PC-3 (cell line): ENCODE measurements at regions not wholly inside any gene's neighbourhood (a gene's known extent, or its start where the extent isn't known, plus 50 kb on each side); places are given as distances from the start of the nearest gene placed in this dataset.

Source experiments
- EZH2 ChIP-seq: fragments of 300-600 bp; sonication (generic); IDR thresholded peaks from one replicate; pipeline ENCODE4 v1.6.1; 2017; ENCODE audit warnings: antibody characterized with exemption, mild to moderate bottlenecking, low read length; ENCODE audit not compliant: unreplicated experiment
- EZH2phosphoT487 ChIP-seq: fragments of 300-600 bp; sonication (generic); IDR thresholded peaks from 2 replicates; pipeline ENCODE4 v1.6.1; 2018; ENCODE audit warnings: mild to moderate bottlenecking, antibody characterized with exemption, low read length, borderline replicate concordance
- TF ChIP-seq, protein P1 (sequence below): fragments of 300-600 bp; sonication (generic); conservative IDR thresholded peaks from 2 replicates; pipeline ENCODE4 v1.5.1; 2017; ENCODE audit warnings: antibody characterized with exemption, low read depth, mild to moderate bottlenecking, low read length

DNA sequence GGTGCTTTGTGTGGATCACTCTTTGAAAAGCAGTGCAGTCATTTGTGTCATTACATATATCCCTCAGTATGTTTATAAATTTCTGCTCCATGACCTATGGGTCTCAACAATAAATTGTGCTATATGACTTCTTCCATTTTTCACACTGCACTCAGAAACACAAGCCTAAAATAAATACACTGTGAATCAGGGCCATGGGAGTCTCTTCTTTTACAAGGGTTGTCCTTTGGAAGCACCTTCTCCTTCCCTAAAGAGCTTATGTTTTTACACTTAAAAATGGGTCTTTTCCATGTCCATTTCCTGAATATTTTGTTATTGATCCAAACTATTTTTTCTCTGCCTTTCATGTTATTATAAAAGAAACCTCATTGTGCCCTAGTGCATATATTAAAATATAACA is 108.3 kb upstream of the MEOX2 start:
- TF ChIP-seq, protein P1, sequence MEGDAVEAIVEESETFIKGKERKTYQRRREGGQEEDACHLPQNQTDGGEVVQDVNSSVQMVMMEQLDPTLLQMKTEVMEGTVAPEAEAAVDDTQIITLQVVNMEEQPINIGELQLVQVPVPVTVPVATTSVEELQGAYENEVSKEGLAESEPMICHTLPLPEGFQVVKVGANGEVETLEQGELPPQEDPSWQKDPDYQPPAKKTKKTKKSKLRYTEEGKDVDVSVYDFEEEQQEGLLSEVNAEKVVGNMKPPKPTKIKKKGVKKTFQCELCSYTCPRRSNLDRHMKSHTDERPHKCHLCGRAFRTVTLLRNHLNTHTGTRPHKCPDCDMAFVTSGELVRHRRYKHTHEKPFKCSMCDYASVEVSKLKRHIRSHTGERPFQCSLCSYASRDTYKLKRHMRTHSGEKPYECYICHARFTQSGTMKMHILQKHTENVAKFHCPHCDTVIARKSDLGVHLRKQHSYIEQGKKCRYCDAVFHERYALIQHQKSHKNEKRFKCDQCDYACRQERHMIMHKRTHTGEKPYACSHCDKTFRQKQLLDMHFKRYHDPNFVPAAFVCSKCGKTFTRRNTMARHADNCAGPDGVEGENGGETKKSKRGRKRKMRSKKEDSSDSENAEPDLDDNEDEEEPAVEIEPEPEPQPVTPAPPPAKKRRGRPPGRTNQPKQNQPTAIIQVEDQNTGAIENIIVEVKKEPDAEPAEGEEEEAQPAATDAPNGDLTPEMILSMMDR: no peak
- TF ChIP-seq EZH2 (no peak), EZH2phosphoT487 (no peak)
